HG03432 (cell line): ENCODE measurements at regions not wholly inside any gene's neighbourhood (a gene's known extent, or its start where the extent isn't known, plus 50 kb on each side); places are given as distances from the start of the nearest gene placed in this dataset.

Source experiments
- ATAC-seq: cut with Tn5 transposase; IDR thresholded peaks from one replicate; pipeline ENCODE4 v1.9.1; 2021; ENCODE audit warnings: mild to moderate bottlenecking, moderate library complexity; ENCODE audit not compliant: unreplicated experiment

- ATAC-seq = no peak
Measured at GRCh38 chr10:25661632-25662031, 272.4 kb upstream of the MYO3A start.

DNA sequence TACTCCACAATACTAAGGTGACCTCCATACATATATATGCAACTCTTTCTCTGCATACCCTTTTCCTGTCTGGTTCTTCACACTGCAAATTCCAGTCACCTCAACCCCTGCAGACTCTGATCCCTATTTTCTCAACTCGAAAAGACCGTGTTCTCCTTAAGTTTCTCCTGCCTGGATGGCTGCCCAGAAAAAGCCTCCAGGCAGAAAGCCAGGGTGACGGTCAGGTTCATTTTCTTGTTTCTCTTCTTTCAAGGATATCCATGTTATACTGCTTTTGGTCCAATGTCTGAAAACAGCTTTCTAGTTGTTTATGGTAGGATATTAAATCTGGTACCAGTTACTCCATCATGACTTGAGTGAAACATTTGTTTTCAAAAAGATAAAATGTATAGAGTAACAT lies 267.8 kb upstream of the MYO3A start:
- no peak for ATAC-seq

DNA sequence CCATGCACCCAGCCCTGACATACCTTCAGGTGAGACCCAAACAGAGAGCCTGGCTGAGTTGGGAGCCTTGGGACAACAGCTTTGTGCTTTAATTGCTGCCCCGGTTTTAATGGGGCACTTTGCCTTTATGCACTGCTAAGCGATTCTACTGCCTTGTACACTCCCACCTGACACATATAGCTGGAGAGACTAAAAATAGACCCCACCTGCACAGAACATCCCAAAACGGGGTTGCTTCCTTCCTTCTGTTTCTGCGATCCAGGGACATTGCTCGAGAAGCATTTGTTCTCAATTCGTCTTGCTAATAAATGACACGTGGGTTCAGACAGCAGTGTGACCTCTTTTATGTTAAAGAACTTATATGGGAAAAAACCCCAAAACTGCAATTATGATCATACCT lies 258.8 kb upstream of the MYO3A start:
- ATAC-seq = no peak

- ATAC-seq = no peak
Measured at GRCh38 chr10:25675615-25676014, 258.4 kb upstream of the MYO3A start.

GRCh38 chr10:25678220-25678619 lies 255.8 kb upstream of the MYO3A start:
- ATAC-seq = no peak

DNA sequence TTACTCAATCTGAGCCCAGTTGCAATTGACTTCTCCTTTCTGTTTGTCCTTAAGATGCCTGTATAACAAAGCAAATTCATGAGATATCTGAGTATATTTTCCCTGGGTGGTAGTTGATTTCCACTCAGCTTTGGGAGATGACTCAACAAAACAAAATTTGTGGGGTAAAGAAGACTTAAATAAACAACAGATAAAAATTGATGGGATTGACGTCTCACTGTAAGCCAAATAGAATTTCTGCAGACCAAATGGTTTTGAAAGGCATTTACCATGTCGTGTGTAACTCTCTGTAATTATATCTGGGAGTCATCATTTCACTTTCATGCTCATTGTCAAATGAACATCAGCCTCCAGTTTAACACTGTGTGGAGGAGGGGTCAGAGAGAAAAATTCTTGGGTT lies 255.4 kb upstream of the MYO3A start:
- ATAC-seq = no peak

- no peak for ATAC-seq
Measured at GRCh38 chr10:25682203-25682851, 251.7 kb upstream of the MYO3A start.

- ATAC-seq = no peak
Measured at GRCh38 chr10:25683344-25683743, 250.7 kb upstream of the MYO3A start.

GRCh38 chr10:25687521-25687920 lies 246.5 kb upstream of the MYO3A start:
- ATAC-seq = no peak

DNA sequence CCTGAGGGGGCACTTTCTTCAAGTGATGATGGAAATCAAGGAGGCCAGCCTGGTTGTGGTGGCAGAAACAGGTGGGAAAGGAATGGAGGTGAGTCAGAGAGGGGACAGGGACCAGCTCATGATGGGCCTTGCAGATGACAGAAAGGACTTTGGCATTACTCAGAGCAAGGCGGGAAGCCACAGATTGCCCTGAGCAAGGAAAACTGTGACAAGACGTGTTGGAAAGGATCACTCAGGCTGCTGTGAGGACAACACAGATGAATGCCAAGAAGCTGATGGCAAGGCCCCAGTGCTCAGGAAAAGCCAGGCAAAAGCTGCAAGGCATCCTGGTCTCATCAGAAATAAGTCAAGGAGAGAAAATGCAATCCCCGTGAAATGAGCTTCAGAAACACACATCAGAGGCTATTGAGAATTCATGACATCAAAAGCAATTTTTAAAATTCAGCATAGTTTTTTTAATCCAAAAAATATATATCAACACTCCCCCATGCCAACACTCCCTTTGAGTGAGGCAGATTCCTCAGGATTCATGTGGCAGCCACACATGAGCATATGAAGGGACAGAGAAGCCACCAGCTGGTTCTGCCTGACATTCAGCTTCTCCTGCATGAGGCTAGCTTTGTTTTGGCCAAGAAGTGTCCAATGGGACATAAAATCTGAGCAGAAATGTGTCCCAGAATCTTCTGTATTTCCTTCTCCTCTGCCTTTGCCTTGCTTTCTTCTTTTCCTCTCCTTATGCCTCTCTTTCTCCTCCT lies 244.5 kb upstream of the MYO3A start:
- no peak for ATAC-seq

- no peak for ATAC-seq
Measured at GRCh38 chr10:25692761-25693160, 241.3 kb upstream of the MYO3A start.

- ATAC-seq = no peak
Measured at GRCh38 chr10:25694206-25694933, 239.7 kb upstream of the MYO3A start.

DNA sequence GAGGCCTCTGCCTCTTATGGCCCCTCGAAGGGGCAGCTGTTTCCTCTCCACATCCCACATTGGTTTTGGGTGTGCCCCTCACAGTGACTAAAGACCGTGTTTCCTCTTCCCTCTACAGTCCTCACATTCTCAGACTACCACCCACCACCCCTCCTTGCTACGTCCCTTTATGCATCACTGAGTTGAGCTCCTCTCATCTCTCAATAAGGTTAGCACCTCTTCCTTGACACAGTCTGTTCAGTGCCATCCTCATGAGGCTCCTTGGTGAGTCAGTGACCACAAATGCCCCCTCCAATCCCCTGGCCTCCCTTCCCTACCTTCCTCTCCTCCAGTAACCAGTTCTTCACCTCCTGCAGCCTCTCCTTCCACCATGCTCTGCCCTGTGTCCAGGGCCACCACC lies 239.1 kb upstream of the MYO3A start:
- ATAC-seq = no peak

GRCh38 chr10:25695586-25695985 lies 238.4 kb upstream of the MYO3A start:
- ATAC-seq = no peak

- no peak for ATAC-seq
Measured at GRCh38 chr10:25696013-25696708, 237.9 kb upstream of the MYO3A start.

DNA sequence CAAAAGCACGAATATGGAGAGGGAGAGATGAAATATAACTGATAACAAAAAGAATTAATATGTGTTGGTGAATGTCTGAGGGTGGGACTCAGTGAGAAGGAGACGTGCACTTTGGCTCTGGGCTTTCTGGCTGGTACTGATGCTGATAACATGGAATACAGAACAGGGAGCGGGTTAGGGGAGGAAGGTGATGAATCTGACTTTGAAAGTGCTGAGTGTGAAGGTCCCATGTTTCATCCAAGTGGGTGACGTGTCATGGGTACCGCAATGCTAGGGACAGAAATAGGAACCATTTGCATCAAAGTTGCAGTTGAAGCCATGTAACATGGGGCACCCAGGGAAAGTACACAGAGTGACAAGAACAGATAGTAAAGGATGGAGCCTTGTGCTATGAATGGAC lies 236.6 kb upstream of the MYO3A start:
- no peak for ATAC-seq

GRCh38 chr10:25698638-25699037 lies 235.4 kb upstream of the MYO3A start:
- ATAC-seq = no peak

- no peak for ATAC-seq
Measured at GRCh38 chr10:25699631-25700030, 234.4 kb upstream of the MYO3A start.

DNA sequence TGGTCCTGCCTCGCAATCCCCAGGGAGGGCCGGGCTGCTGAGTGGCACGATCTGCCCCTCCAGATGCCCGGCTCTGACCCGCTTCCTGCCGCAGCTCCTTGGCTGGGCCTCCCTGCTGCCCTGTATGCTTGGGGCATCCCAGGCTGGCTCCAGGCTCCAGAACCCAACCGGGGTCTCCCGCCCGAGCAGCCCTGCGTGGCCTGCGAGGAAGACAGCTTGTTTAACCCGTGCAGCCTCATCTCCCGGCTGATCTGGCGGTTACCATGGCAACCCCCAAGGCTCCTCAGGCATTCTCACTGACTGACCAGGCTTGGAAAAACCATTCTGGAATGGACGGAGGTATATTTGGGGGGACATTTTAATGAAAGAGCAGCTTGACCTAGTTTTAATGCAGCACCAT lies 232.4 kb upstream of the MYO3A start:
- no peak for ATAC-seq

DNA sequence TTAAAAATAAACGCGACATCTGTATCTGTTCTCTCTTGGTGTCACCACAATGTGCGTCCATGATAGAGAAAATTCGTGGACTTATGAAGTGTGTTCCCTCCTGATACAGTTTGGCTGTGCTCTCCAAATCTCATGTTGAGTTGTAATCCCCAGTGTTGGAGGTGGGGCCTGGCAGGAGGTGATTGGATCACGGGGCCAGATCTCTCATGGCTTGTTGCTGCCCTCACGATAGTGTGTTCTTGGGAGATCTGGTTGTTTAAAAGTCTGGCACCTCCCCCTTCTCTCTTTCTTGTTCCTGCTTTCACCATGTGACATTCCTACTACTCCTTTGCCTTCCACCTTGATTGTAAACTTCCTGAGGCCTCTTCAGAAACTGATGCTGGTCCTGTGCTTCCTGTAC lies 229.4 kb upstream of the MYO3A start:
- no peak for ATAC-seq

- no peak for ATAC-seq
Measured at GRCh38 chr10:25707572-25707971, 226.5 kb upstream of the MYO3A start.
